TTC549 (cell line): ENCODE measurements at regions not wholly inside any gene's neighbourhood (a gene's known extent, or its start where the extent isn't known, plus 50 kb on each side); places are given as distances from the start of the nearest gene placed in this dataset.
"Not testable (repeated sequence)": the region's sequence is repeated elsewhere in the genome, so short reads cannot be mapped to it uniquely, and the experiment has no call there.

ENCODE experiments used
- FAIRE-seq: peaks from 2 replicates; lab custom pipeline; 2012; peaks lifted over from hg19 to GRCh38; lab: Jason Lieb, UNC

- no peak for FAIRE-seq
These were observed 252.3 kb upstream of the EEF2KMT start for GRCh38 chr16:5349670-5350517.

- no peak for FAIRE-seq
These were observed 251.5 kb upstream of the EEF2KMT start for GRCh38 chr16:5349101-5349500.

- no peak for FAIRE-seq
These were observed 250.0 kb upstream of the EEF2KMT start for GRCh38 chr16:5347561-5347960.

- FAIRE-seq, result no peak
These were observed 239.3 kb upstream of the EEF2KMT start for GRCh38 chr16:5336941-5337340.

GRCh38 chr16:5333991-5334390 is 236.4 kb upstream of the EEF2KMT start:
- no peak for FAIRE-seq

GRCh38 chr16:5333126-5333525 is 235.5 kb upstream of the EEF2KMT start:
- no peak for FAIRE-seq

- FAIRE-seq, result no peak
These were observed 232.5 kb upstream of the EEF2KMT start for GRCh38 chr16:5330058-5330457.

DNA sequence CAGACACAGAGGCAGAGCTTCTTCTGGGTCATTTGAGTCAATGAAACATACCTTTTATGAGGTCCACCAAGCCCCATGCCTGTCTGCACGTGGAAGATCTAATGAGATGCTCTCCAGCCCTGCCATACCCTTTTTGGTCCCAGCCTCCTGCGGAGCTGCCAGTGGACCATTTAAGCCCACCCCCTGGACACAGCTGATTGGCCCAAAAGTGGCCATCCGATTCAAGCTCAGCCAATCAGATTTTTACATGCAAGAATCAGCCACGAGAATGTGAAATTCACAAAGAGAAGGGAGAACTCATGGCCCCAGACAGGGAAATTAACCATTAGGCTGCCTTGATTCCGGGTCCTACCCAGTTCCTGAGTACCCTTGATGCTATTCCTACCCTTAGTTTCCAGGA is 231.0 kb upstream of the EEF2KMT start:
- FAIRE-seq, result no peak

- no peak for FAIRE-seq
These were observed 228.8 kb upstream of the EEF2KMT start for GRCh38 chr16:5326395-5326794.

DNA sequence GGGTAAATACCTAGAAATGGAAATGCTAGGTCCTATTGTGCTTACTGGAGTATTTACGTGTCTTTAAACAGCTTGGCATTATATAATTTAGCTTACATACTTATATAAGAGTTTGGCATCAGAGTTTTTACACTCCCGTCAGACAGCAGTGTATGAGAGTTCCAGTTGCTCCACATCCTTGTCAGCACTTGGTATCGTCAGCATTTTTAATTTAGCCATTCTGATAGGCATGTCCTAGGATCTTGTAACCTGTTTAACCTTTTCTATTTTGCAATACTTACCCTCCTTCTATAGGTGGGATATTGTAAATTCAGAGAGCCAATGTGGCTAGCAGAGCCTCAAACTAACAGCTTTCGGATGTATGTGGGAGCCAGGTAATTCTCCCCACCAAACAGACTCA is 228.3 kb upstream of the EEF2KMT start:
- no peak for FAIRE-seq

GRCh38 chr16:5323284-5324141 is 225.9 kb upstream of the EEF2KMT start:
- no peak for FAIRE-seq

DNA sequence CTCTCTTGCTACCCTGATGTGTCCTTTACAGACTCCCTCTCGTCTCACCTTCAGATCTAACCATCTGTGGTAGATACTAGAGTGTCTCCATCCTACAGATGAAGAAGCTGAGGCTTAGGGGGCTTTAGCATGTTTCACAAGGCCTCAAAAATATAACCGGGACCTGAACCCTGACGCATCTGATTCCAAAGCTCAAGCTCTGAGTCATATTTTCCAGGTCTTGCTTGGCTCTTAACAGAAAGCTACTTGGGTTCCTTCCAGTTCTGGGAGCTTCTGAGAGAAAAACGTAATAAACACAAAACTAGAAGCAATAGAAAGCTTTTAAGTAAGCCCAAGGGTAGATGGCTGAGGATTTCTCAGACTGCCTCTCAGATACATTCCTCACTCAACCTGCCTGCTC is 224.3 kb upstream of the EEF2KMT start:
- no peak for FAIRE-seq

GRCh38 chr16:5319799-5320198 is 222.2 kb upstream of the EEF2KMT start:
- no peak for FAIRE-seq

- no peak for FAIRE-seq
These were observed 218.3 kb upstream of the EEF2KMT start for GRCh38 chr16:5315914-5316313.

DNA sequence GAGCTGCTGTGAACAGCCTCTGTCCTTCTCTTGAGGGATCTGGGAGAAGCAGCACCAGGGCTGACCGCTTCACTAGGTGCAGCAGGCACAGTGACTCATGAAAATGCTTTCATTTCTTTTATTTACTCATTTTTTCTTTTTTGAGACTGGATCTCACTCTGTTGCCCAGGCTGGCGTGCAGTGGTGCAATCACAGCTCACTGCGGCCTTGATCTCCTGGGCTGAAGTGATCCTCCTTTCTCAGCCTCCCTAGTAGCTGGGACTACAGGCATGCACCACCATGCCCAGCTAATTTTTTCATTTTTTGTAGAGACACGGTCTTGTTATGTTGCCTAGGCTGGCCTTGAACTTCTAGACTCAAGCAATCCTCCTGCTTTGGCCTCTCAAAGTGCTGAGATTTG is 216.8 kb upstream of the EEF2KMT start:
- FAIRE-seq, result no peak

DNA sequence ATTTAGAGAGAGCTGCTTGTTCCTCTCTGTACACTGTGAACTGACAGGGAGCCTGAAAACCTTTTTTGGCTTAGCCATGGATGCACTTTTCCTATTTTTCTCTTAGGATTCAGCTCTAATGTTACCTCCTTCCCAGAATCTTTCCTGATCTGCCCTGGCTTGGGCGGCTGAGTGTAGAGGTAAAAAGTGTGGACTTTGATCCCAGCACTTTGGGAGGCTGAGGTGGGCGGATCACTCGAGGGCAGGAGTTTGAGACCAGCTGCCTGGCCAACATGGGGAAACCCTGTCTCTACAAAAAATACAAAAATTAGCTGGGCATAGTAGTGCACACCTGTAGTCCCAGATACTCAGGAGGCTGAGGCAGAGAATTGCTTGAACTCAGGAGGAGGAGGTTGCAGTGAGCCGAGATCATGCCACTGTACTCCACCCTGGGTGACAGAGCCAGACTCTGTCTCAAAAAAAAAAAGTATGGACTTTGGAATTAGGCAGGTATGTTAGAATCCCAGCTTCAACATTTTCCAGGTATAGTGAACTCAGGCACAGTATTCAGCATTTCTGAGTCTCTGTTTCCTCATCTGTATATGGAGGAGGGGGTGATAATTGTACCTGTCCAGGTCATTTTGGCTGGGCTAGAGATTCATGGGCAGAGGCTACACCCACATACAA is 212.5 kb upstream of the EEF2KMT start:
- no peak for FAIRE-seq

GRCh38 chr16:5305023-5305422 is 207.4 kb upstream of the EEF2KMT start:
- FAIRE-seq, result no peak

GRCh38 chr16:5302372-5303114 is 204.9 kb upstream of the EEF2KMT start:
- no peak for FAIRE-seq

- FAIRE-seq, result no peak
These were observed 200.6 kb upstream of the EEF2KMT start for GRCh38 chr16:5298202-5298601.

GRCh38 chr16:5296176-5296575 is 198.6 kb upstream of the EEF2KMT start:
- no peak for FAIRE-seq

DNA sequence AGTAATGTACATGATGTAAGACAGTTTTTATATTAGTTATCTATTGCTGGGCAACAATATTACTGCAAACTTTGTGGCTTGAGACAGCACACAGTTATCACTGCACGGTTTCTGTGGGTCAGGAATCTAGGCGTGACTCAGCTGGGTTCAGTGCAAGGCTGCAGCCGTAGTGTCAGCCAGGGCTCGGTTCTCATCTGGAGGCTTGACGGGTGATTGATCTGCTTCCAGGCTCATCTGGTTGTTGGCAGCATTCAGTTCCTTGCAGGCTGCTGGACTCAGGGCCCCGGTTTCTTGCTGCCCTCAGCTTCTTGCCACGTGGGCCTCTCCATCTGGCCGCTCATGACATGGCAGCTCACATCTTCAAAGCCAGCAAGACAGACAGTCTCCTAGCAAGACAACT is 197.7 kb upstream of the EEF2KMT start:
- FAIRE-seq, result not testable (repeated sequence)

- FAIRE-seq, result not testable (repeated sequence)
These were observed 184.6 kb upstream of the EEF2KMT start for GRCh38 chr16:5282152-5282551.
